ENCODE measurements at regions not wholly inside any gene's neighbourhood (a gene's known extent, or its start where the extent isn't known, plus 50 kb on each side); places are given as distances from the start of the nearest gene placed in this dataset.

GRCh38 chr13:68715651-68716050 is 1392.0 kb upstream of the ATXN8OS start (continued):
- TF ChIP-seq CHD7 (IDR thresholded peaks at IDR 0.05; ENCODE audit: insufficient replicate concordance, low read length) = no peak
- no peak for TF ChIP-seq SRF (IDR thresholded peaks at IDR 0.05; ENCODE audit: low read depth, low read length)
- no peak for TF ChIP-seq CBX5 (IDR thresholded peaks at IDR 0.05; ENCODE audit: low read depth, low read length)
- TF ChIP-seq YY1 (IDR thresholded peaks at IDR 0.05; ENCODE audit: low read depth, low read length) = no peak
- TF ChIP-seq TCF12 (IDR thresholded peaks at IDR 0.05; ENCODE audit: low read depth, low read length) = no peak
- TF ChIP-seq EP300 (IDR thresholded peaks at IDR 0.05; ENCODE audit: borderline replicate concordance in 1 of 2, low read depth in 2 of 2, low read length in 2 of 2) = no peak
- TF ChIP-seq RFX5 (IDR thresholded peaks at IDR 0.05; ENCODE audit: borderline replicate concordance, low read depth, low read length) = no peak
- TF ChIP-seq KDM1A (IDR thresholded peaks at IDR 0.05; ENCODE audit: borderline replicate concordance, low read length) = no peak
- TF ChIP-seq BCL11A (IDR thresholded peaks at IDR 0.05; ENCODE audit: low read depth in 2 of 2, low read length in 2 of 2) = no peak
- TF ChIP-seq, protein P1, sequence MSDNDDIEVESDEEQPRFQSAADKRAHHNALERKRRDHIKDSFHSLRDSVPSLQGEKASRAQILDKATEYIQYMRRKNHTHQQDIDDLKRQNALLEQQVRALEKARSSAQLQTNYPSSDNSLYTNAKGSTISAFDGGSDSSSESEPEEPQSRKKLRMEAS (IDR thresholded peaks at IDR 0.05) = no peak
- no peak for TF ChIP-seq NRF1 (IDR thresholded peaks at IDR 0.05; ENCODE audit: low read depth, low read length)
- TF ChIP-seq SP2 (IDR thresholded peaks at IDR 0.05; ENCODE audit: low read length) = no peak
- TF ChIP-seq TAF1 (IDR thresholded peaks at IDR 0.05; ENCODE audit: low read depth, low read length) = no peak

Data from H1 (cell line).